ENCODE measurements at regions not wholly inside any gene's neighbourhood (a gene's known extent, or its start where the extent isn't known, plus 50 kb on each side); places are given as distances from the start of the nearest gene placed in this dataset.

GRCh38 chr4:95898226-95898625 lies 58.3 kb downstream of the PDHA2 start:
- WGBS, 4 donors = 85 to 93% (median 86%) methylated on average over 2 of the region's 2 CpGs
- Histone ChIP-seq H3K27ac (no peak overlapping the region), H3K4me3 (no peak overlapping the region), H3K36me3 (no peaks in the 10 kb centered on the region), H3K4me1 (no peaks in the 10 kb centered on the region), H3K27me3 (no peaks in the 10 kb centered on the region), H3K9me3 (no peaks in the 10 kb centered on the region)
- no peak for TF ChIP-seq POLR2A (IDR thresholded peaks at IDR 0.05)
- TF ChIP-seq, protein P1, sequence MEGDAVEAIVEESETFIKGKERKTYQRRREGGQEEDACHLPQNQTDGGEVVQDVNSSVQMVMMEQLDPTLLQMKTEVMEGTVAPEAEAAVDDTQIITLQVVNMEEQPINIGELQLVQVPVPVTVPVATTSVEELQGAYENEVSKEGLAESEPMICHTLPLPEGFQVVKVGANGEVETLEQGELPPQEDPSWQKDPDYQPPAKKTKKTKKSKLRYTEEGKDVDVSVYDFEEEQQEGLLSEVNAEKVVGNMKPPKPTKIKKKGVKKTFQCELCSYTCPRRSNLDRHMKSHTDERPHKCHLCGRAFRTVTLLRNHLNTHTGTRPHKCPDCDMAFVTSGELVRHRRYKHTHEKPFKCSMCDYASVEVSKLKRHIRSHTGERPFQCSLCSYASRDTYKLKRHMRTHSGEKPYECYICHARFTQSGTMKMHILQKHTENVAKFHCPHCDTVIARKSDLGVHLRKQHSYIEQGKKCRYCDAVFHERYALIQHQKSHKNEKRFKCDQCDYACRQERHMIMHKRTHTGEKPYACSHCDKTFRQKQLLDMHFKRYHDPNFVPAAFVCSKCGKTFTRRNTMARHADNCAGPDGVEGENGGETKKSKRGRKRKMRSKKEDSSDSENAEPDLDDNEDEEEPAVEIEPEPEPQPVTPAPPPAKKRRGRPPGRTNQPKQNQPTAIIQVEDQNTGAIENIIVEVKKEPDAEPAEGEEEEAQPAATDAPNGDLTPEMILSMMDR (IDR thresholded peaks at IDR 0.05) = no peak
- no peak for DNase-seq
- ATAC-seq = no peak
- intact Hi-C loops (cut with DNase I) = no loop called here

DNA sequence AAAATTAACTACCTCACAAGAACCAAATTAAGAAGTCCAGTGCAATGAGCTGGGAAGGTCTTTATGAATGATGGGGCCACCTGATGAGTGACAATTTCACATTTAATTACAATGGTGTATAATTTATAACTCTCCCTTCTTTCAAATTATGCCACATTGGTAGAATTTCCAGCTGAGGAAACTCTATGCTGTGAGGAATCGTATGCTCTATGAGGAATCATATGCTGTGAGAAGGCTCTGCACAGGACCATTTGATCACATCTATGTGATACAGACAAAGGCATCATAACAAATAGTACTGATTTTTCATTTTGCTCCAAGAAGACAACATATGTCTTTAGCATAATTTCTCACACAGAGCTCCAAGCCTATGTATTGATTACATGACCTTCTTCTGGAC lies 69.3 kb downstream of the PDHA2 start:
- intact Hi-C loops (cut with DNase I) = no loop called here
- peaks cover 0 to 6% (median 0%) of the 10 kb centered on the region in 9 donors for H3K27me3 ChIP-seq
- WGBS, 4 donors = 73 to 89% (median 83%) methylated on average over 1 of the region's 1 CpG
- H3K9me3 ChIP-seq = no peaks in the 10 kb centered on the region
- ATAC-seq (no peak), DNase-seq (no peak)
- no peak overlapping the region for H3K27ac ChIP-seq
- H3K4me3 ChIP-seq = no peak overlapping the region
- TF ChIP-seq, protein P1 (IDR thresholded peaks at IDR 0.05) = no peak
- TF ChIP-seq POLR2A (IDR thresholded peaks at IDR 0.05) = no peak
- no peaks in the 10 kb centered on the region for H3K4me1 ChIP-seq
- no peaks in the 10 kb centered on the region for H3K36me3 ChIP-seq

DNA sequence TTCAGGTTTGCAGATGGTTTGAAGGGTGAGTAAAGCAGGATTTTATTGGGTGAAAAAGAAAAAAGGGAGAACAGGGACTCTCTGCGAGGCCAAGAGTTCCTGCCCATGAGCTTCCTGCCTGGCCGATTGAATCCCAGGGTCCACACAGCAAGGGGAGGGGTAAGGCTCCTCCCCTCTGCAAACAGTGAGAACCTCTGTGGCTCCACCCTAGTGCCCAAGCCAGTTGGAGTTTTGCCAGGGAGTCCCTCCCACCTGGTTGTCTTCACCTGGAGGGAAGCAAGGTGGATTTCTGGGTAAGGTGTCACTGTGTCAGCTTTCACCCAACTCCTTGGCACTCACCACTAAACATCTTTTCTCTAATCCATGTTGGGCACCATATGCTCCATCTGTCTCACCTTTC lies 70.9 kb downstream of the PDHA2 start:
- Histone ChIP-seq H3K9me3 (no peaks in the 10 kb centered on the region), H3K27ac (no peak overlapping the region), H3K36me3 (no peaks in the 10 kb centered on the region), H3K27me3 (peaks cover 0 to 6% (median 0%) of the 10 kb centered on the region in 9 donors), H3K4me3 (no peak overlapping the region), H3K4me1 (no peaks in the 10 kb centered on the region)
- WGBS, 4 donors = 52 to 88% (median 62%) methylated on average over 2 of the region's 2 CpGs
- TF ChIP-seq, protein P1 (IDR thresholded peaks at IDR 0.05) = no peak
- TF ChIP-seq POLR2A (IDR thresholded peaks at IDR 0.05) = no peak
- intact Hi-C loops (cut with DNase I) = no loop called here
- ATAC-seq (no peak), DNase-seq (no peak)

GRCh38 chr4:95921470-95921869 lies 81.6 kb downstream of the PDHA2 start:
- intact Hi-C loops (cut with DNase I) = no loop called here
- Histone ChIP-seq H3K9me3 (peaks cover 0 to 16% (median 5%) of the 10 kb centered on the region in 12 donors), H3K4me1 (no peaks in the 10 kb centered on the region), H3K27me3 (no peaks in the 10 kb centered on the region), H3K36me3 (no peaks in the 10 kb centered on the region), H3K27ac (no peak overlapping the region), H3K4me3 (no peak overlapping the region)
- DNase-seq = no peak
- ATAC-seq = no peak
- TF ChIP-seq, protein P1 (IDR thresholded peaks at IDR 0.05) = no peak
- TF ChIP-seq POLR2A (IDR thresholded peaks at IDR 0.05) = no peak
